Hematopoietic multipotent progenitor cell treated with erythropoietin and hydrocortisone succinate and interleukin-3 and kit ligand, for 4 days (in vitro differentiated cells): ENCODE measurements at regions not wholly inside any gene's neighbourhood (a gene's known extent, or its start where the extent isn't known, plus 50 kb on each side); places are given as distances from the start of the nearest gene placed in this dataset.
"Not testable (repeated sequence)": the region's sequence is repeated elsewhere in the genome, so short reads cannot be mapped to it uniquely, and the experiment has no call there.

Source experiments
- DNase-seq: peaks from one replicate; pipeline ENCODE4 v3.0.0-alpha.2; 2015

GRCh38 chr11:25775603-25776002, 556.3 kb upstream of the ANO3 start:
- no peak for DNase-seq

GRCh38 chr11:25776238-25776637, 555.7 kb upstream of the ANO3 start:
- no peak for DNase-seq

- DNase-seq = no peak
Observed at GRCh38 chr11:25777343-25777742, 554.6 kb upstream of the ANO3 start.

GRCh38 chr11:25779033-25779432, 552.9 kb upstream of the ANO3 start:
- no peak for DNase-seq

- DNase-seq = no peak
Observed at GRCh38 chr11:25787416-25787815, 544.5 kb upstream of the ANO3 start.

DNA sequence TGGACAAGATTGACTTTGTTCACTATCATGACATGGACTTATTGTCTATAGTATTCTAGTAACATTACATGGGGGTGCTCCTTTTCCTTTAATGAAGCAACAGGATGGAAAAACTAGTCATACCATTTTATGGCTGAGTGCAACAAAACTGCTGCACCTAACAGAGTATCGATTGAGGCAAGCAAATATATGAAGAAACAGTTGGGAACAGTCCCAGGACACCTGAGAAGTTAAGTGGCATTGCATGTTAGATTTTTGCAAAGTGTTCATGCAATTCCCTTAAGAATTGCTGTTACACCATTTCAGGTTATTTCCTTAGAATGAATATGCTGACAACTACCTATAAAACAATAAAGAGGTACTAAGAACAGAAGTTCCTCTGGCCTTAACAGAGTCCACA, 541.5 kb upstream of the ANO3 start:
- no peak for DNase-seq

DNA sequence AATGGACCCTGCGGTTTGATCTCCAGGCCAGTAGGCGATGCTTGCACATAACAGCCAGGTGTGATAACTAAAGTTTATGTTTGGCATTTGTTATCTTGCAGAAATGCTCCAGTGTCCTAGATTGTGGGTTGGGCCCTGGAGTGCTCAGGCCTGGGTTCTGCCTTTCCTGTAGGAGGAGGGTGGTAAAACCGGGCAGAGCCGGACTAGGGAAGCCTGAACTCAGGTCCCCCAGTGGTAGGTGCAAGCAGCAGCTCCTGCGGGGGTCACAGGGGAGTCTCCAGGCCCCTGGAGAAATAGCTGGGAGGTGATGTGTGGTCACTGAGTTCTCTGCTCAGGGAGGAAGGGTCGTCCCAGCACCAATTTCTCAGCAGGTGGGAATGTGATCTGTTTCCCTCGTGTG, 538.3 kb upstream of the ANO3 start:
- no peak for DNase-seq

GRCh38 chr11:25794804-25795203, 537.1 kb upstream of the ANO3 start:
- DNase-seq = no peak

DNA sequence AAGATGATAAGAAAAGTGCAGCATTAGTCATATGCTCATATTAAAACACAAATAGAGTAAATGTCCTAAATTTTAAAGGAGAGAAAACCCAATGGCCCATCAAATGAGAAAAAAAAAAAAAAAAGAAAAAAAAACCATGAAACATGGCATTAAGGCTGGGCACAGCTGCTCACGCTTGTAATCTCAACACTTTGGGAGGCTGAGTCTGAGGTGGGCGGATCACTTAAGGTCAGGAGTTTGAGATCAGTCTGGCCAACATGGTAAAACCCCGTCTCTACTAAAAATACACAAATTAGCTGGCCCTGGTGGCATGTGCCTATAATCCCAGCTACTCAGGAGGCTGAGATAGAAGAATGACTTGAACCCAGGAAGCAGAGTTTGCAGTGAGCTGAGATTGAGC, 515.5 kb upstream of the ANO3 start:
- no peak for DNase-seq

DNA sequence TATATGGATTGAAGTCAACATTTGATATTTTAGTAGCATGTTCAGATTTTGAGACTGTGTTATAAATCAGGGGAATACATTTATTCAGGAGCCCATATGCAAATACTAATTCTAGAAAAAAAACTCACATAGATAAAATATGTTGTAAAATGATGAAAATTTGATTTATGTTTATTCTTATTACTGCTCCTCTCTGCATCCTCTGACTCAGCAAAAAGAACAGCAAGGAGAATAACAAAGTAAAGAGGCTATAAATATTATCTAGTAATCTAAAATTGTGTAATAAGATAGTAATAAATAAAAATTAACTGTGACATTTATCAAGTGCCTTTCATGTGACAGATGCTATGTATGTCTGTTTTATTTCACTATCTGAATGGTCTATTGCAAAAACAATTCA, 507.2 kb upstream of the ANO3 start:
- DNase-seq = no peak

DNA sequence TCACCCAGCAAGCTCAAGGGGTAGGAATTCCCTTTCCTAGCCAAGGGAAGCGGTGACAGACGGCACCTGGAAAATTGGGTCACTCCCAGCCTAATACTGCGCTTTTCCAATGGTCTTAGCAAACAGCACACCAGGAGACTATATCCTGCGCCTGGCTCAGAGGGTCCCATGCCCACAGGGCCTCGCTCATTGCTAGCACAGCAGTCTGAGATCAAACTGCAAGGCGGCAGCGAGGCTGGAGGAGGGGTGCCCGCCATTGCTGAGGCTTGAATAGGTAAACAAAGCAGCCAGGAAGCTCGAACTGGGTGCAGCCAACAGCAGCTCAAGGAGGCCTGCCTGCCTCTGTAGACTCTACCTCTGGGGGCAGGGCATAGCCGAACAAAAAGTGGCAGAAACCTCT, 500.4 kb upstream of the ANO3 start:
- DNase-seq = not testable (repeated sequence)

DNA sequence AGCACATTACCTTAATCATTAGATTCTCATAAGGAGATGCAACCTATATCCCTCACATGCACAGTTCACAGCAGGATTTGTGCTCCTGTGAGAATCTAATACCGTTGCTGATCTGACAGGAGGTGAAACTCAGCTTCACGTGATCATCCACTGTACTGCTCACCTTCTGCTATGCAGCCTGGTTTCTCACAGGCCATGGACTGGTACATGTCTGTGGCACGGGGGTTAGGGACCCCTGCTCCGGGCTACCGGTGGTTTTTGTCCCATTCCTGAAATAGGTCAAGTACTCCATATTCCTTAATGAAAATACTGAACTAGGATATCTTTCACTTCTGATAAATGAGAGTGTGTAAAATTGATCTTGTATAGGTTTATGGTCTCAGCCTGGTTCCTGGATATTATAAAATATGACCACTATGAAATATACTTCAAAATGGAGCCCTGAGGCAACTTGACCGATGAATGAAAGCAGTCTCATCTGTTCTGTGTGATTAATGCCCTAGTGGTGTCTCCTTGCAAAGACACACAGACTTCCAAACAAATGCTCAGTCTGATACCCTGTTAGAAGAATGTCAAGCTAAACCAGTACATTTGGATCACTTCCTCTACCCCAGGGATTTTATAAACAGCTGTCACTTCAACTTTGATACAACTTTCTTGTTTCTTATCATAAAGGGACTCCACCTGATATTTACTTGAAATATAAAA, 492.9 kb upstream of the ANO3 start:
- no peak for DNase-seq

GRCh38 chr11:25844811-25845210, 487.1 kb upstream of the ANO3 start:
- no peak for DNase-seq

- no peak for DNase-seq
Observed at GRCh38 chr11:25855916-25856315, 476.0 kb upstream of the ANO3 start.

- no peak for DNase-seq
Observed at GRCh38 chr11:25859776-25860175, 472.2 kb upstream of the ANO3 start.

GRCh38 chr11:25860677-25861450, 471.1 kb upstream of the ANO3 start:
- no peak for DNase-seq

GRCh38 chr11:25862159-25862558, 469.8 kb upstream of the ANO3 start:
- DNase-seq = no peak

DNA sequence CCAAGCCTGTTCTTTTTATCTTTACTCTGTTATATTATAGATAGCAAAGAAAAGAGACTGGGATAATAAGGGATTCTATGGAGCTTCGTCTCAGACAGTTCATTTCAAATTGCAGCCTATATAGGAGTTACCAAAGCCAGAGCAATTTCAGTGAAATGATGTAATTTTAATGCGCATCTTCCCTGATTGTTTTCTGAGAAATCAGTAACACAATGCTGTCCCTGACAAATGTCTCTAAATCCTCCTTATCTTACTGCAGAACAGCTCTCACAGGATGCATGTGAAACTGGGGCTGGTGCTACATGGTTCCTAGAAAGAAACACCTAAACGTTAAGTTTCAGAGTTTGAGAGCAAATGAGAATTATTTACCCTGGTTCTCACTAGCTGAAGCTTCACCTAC, 467.9 kb upstream of the ANO3 start:
- no peak for DNase-seq

DNA sequence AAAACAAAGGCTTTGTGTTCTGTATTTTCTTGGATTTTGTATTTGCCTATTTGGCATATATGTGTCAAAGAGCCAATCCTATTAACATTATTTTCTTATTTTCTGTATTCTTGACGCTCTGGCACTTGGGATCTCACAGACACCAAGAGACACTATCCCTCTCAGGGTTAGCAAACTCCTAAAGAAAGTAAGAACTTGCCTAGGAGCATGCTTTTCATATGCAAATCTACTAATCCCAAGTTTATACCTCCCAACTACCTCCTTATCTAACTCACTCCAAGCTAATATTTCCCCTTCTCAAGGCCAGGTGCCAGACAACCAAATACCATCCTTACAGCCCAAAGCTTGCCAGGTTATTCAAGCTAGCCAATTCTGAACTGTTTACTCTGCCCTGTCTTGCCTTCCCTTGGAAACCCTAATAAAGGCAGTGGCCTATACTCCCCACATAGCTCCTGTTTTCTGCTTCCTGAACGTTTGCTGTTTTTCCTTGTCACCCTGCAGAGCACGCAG, 455.4 kb upstream of the ANO3 start:
- no peak for DNase-seq

DNA sequence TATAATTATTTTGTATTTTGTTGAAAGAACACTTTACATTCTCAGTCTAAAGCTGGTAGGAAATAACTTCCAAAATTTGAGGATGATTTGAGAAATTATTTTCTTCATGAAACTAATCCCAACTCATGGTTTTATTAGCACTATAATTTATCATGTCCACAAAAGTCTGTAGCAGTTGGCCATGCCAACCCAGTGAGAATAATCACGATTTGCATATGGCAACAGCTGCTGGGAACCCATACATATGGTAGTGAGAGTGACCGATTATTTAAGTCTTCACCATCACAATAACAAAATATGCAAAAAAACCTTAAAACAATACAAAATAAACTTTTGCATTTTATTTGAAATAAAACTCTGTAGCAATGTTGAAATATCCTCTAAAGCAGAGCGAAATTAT, 445.9 kb upstream of the ANO3 start:
- DNase-seq = no peak

GRCh38 chr11:25890626-25891260, 441.2 kb upstream of the ANO3 start:
- DNase-seq = no peak

DNA sequence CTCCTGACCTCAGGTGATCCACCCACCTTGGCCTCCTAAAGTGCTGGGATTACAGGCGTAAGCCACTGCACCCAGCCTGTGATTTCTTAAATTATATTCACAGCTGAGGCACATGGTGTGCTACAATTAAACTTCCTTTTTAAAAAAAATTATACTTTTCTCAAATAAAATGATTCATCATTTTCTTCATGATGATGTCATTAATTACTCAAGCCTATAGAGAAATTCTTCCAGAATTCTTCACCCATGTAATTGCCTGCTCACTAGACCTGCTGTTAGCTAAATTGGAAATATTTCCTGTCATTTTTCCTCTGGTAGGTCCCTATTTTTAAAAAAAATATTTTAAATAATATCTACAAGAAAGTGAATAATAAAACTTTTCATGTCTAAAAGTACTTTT, 440.0 kb upstream of the ANO3 start:
- DNase-seq = no peak

GRCh38 chr11:25899617-25900160, 432.2 kb upstream of the ANO3 start:
- no peak for DNase-seq

DNA sequence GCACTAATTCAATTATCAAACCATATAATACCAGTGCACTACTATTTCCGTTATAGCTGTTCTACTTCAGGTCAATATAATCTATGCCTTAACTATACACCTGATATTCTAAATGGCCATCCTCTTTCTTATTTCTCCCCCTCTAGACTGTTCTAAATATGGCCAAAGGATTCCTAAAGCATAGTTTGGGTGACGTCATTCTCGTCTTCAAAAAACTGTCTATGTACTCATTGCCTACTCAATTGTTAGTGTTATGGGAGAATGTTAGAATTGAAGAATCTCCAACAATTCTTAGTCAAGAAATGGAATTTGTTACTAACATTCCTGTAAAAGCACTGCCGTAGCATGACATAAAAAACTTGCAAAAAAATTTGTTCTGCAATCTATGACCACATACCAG, 431.1 kb upstream of the ANO3 start:
- DNase-seq = no peak
